GM12878 (cell line): ENCODE measurements at regions not wholly inside any gene's neighbourhood (a gene's known extent, or its start where the extent isn't known, plus 50 kb on each side); places are given as distances from the start of the nearest gene placed in this dataset.

Experiments used
- ASH2L ChIP-seq: fragments of 300-600, 200-600 bp; sonication (generic); IDR thresholded peaks from 2 replicates; pipeline ENCODE4 v1.6.1; 2017; ENCODE audit warnings: low read depth, mild to moderate bottlenecking, borderline replicate concordance
- CBX3 ChIP-seq: fragments of 200-600 bp; sonication (generic); IDR thresholded peaks from 2 replicates; pipeline ENCODE4 v1.6.1; 2016; ENCODE audit warnings: low read depth, borderline replicate concordance
- CHD2 ChIP-seq: IDR thresholded peaks from 2 replicates; pipeline ENCODE4 v1.6.1; 2011; ENCODE audit warnings: low read depth, low read length, improper control_type of control experiment, borderline replicate concordance
- CTCF ChIP-seq, 3 experiments: IDR thresholded peaks in 2 of 3; conservative IDR thresholded peaks in 1 of 3; 2 replicates each; pipeline ENCODE4 v1.5.1; 2011; ENCODE audit warnings: low read depth in 3 of 3, low read length in 3 of 3, mild to moderate bottlenecking in 3 of 3, control low read depth in 2 of 3, moderate library complexity in 2 of 3, inconsistent platforms in 1 of 3, mixed read lengths in 1 of 3; ENCODE audit not compliant: control insufficient read depth in 2 of 3, insufficient read depth in 1 of 3; ENCODE audit errors: extremely low read depth in 1 of 3
- ELK1 ChIP-seq: IDR thresholded peaks from 2 replicates; pipeline ENCODE4 v1.6.1; 2012; ENCODE audit warnings: low read depth, low read length, improper control_type of control experiment
- HDGF ChIP-seq: fragments of 450-650 bp; IDR thresholded peaks from 2 replicates; pipeline ENCODE4 v1.6.1; 2016; ENCODE audit warnings: antibody characterized with exemption
- NFYA ChIP-seq: IDR thresholded peaks from 2 replicates; pipeline ENCODE4 v1.6.1; 2011; ENCODE audit warnings: low read depth, mild to moderate bottlenecking, low read length, improper control_type of control experiment, borderline replicate concordance
- PKNOX1 ChIP-seq: fragments of 450-650 bp; IDR thresholded peaks from 2 replicates; pipeline ENCODE4 v1.6.1; 2016; ENCODE audit warnings: mild to moderate bottlenecking
- POLR2AphosphoS5 ChIP-seq: IDR thresholded peaks from 2 replicates; pipeline ENCODE4 v1.6.1; 2011; ENCODE audit warnings: mild to moderate bottlenecking, low read length, inconsistent platforms
- RBBP5 ChIP-seq: fragments of 200-600 bp; sonication (generic); conservative IDR thresholded peaks from 2 replicates; pipeline ENCODE4 v1.6.1; 2016
- SMC3 ChIP-seq: IDR thresholded peaks from 2 replicates; pipeline ENCODE4 v1.6.1; 2011; ENCODE audit warnings: low read length, improper control_type of control experiment, borderline replicate concordance
- WRNIP1 ChIP-seq: IDR thresholded peaks from 2 replicates; pipeline ENCODE4 v1.6.1; 2011; ENCODE audit warnings: low read depth, low read length, improper control_type of control experiment, borderline replicate concordance

- TF ChIP-seq HDGF: no peak
- TF ChIP-seq ASH2L: no peak
- no peak for TF ChIP-seq POLR2AphosphoS5
- TF ChIP-seq RBBP5: no peak
- no peak for TF ChIP-seq CTCF (IDR thresholded peaks at IDR 0.05 in 2 of 3, conservative IDR thresholded peaks at IDR 0.05 in 1 of 3; ENCODE audit: control insufficient read depth in 2 of 3, extremely low read depth in 1 of 3, insufficient read depth in 1 of 3, low read depth in 3 of 3, low read length in 3 of 3)
- TF ChIP-seq ELK1: no peak
- TF ChIP-seq PKNOX1: no peak
- no peak for TF ChIP-seq CHD2
- no peak for TF ChIP-seq WRNIP1
- no peak for TF ChIP-seq NFYA
- TF ChIP-seq SMC3: no peak
- TF ChIP-seq CBX3: no peak
Observed at GRCh38 chr6:148053209-148053608, 289.4 kb upstream of the SASH1 start.
